ENCODE measurements at regions not wholly inside any gene's neighbourhood (a gene's known extent, or its start where the extent isn't known, plus 50 kb on each side); places are given as distances from the start of the nearest gene placed in this dataset.

DNA sequence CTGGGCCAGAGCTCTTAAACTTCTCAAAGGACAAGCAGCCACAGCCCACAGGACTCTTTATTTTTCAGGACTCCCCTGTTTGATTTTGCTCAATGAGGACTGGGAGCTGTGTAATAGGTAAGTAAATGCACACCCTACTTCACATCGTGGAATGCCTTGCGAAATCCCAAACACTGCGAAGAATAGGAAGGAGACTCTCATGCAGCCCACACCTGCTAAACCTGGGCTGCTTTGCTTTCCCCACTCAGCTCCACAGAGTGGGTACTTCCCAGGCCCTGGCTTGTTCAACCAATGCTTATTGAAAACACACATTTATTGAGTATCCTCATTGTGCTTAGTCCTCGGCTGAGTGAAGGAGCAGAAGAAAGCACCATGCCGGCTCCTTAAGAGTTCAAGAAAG is 103.3 kb upstream of the FSTL4 start:
- Histone ChIP-seq H3K4me3 (no peak overlapping the region), H3K27ac (no peak overlapping the region), H3K27me3 (no peaks in the 10 kb centered on the region), H3K4me1 (no peaks in the 10 kb centered on the region), H3K36me3 (ENCODE audit: low read depth, missing control alignments) (no peaks in the 10 kb centered on the region), H3K9me3 (no peaks in the 10 kb centered on the region)
- intact Hi-C loops (cut with DNase I; ENCODE audit: low total_unique reads), result no loop called here
- DNase-seq, result no peak
- WGBS, 2 donors, result 82 to 94% methylated on average over 5 of the region's 5 CpGs
- TF ChIP-seq, protein P1, sequence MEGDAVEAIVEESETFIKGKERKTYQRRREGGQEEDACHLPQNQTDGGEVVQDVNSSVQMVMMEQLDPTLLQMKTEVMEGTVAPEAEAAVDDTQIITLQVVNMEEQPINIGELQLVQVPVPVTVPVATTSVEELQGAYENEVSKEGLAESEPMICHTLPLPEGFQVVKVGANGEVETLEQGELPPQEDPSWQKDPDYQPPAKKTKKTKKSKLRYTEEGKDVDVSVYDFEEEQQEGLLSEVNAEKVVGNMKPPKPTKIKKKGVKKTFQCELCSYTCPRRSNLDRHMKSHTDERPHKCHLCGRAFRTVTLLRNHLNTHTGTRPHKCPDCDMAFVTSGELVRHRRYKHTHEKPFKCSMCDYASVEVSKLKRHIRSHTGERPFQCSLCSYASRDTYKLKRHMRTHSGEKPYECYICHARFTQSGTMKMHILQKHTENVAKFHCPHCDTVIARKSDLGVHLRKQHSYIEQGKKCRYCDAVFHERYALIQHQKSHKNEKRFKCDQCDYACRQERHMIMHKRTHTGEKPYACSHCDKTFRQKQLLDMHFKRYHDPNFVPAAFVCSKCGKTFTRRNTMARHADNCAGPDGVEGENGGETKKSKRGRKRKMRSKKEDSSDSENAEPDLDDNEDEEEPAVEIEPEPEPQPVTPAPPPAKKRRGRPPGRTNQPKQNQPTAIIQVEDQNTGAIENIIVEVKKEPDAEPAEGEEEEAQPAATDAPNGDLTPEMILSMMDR (IDR thresholded peaks at IDR 0.05), result no peak
- TF ChIP-seq POLR2A (IDR thresholded peaks at IDR 0.05), result no peak

DNA sequence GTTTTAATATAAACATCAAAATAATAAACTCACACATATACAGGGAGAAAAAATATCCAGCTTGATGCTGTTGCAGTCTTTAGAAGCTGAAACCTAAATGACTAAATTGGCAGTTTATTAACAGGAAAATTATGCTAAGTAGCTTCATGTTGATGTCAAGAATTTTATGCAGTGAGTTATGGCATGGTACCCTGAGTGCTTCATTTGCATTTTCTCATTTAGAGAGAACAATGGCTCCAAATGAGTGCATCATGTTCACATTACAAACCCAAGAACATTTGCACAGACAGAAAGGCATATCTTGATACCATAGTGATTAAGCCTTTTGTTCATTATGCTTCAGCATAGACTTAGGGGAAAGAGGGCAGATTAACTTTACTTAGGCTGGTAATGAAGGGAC is 102.9 kb upstream of the FSTL4 start:
- no peak for DNase-seq
- H3K9me3 ChIP-seq, result no peaks in the 10 kb centered on the region
- TF ChIP-seq, protein P1 (IDR thresholded peaks at IDR 0.05), result no peak
- TF ChIP-seq POLR2A (IDR thresholded peaks at IDR 0.05), result no peak
- H3K27ac ChIP-seq, result no peak overlapping the region
- H3K4me3 ChIP-seq, result no peak overlapping the region
- H3K27me3 ChIP-seq, result no peaks in the 10 kb centered on the region
- intact Hi-C loops (cut with DNase I; ENCODE audit: low total_unique reads), result no loop called here
- H3K36me3 ChIP-seq (ENCODE audit: low read depth, missing control alignments), result no peaks in the 10 kb centered on the region
- no peaks in the 10 kb centered on the region for H3K4me1 ChIP-seq

DNA sequence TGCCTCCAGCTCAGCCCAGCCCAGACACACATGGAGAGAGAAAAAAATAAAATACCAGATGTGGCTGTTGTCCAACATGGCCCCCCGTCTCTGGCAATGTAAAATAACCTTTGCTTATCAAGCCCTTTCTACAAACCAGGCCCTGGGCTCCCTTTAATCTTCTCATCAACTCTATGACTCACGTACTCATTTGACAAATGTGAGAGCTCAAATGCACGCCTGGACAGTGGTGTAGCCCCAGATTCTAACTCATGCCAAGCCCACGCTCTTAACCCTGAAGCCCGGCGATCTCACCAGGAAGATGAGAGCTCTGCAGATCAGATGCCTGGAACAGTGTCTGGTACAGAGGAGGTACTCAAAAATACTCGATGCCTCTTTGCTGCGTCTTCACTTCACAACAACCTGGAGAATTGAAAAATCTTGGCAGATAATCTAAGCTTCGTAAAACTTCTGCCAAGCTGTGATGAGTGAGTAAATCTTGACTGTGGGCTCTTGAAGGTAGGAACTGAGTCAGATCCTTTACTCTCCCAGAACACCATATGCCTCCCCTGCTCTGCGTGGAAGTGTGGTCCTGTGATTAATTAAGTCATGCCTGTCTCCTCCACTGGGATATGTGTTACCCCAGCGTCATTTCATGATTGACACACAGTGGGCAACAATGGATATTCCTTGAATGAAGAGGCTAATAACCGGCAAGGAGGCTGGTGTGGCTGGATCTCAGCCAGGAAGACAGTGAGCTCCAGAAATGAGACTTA is 102.0 kb upstream of the FSTL4 start:
- TF ChIP-seq POLR2A (IDR thresholded peaks at IDR 0.05), result no peak
- TF ChIP-seq, protein P1 (IDR thresholded peaks at IDR 0.05), result no peak
- Histone ChIP-seq H3K36me3 (ENCODE audit: low read depth, missing control alignments) (no peaks in the 10 kb centered on the region), H3K4me3 (no peak overlapping the region), H3K4me1 (no peaks in the 10 kb centered on the region), H3K27ac (no peak overlapping the region), H3K9me3 (no peaks in the 10 kb centered on the region), H3K27me3 (no peaks in the 10 kb centered on the region)
- 86 to 89% methylated on average over 12 of the region's 12 CpGs for WGBS, 2 donors
- DNase-seq, result no peak
- intact Hi-C loops (cut with DNase I; ENCODE audit: low total_unique reads), result no loop called here

DNA sequence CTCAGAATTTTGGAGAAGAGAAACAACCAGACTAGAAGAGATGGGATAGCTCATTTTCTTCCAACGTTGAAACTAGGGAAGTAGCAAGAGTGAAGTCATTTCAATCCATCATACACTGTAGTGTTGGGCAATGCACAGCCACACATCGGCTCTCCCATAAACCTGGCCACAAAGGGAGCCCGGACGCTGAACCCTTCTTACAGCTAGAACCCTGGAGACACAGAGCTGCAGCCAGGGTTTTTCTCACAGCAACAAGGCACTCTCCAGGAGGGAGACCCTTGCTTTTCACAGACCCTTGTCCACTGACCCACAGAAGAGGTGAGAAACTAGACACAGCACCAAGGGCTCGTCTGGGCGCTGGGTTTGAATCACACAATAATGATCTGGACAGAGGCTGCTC is 101.4 kb upstream of the FSTL4 start:
- intact Hi-C loops (cut with DNase I; ENCODE audit: low total_unique reads), result no loop called here
- no peaks in the 10 kb centered on the region for H3K9me3 ChIP-seq
- no peaks in the 10 kb centered on the region for H3K27me3 ChIP-seq
- DNase-seq, result no peak
- H3K36me3 ChIP-seq (ENCODE audit: low read depth, missing control alignments), result no peaks in the 10 kb centered on the region
- no peak overlapping the region for H3K4me3 ChIP-seq
- 89 to 91% methylated on average over 6 of the region's 6 CpGs for WGBS, 2 donors
- H3K4me1 ChIP-seq, result no peaks in the 10 kb centered on the region
- no peak overlapping the region for H3K27ac ChIP-seq
- TF ChIP-seq POLR2A (IDR thresholded peaks at IDR 0.05), result no peak
- TF ChIP-seq, protein P1 (IDR thresholded peaks at IDR 0.05), result no peak

DNA sequence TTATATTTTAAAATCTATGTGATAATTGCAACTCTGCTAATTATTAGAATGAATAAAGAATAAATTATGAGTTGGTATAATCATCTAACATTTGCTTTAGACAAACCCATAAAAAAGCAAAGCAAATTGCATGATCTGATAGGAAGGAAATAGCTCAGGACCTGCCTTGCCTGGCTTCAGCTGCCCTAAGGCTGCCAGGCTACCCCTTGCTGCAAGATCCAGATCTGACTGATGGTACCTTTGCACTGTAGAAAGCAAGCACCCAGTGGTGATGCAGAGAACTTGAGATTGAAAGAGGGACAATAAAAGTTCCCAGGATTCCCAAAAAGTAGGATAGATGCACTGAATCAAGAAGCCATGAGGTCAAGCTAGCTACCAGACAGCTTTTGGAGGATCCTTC is 100.9 kb upstream of the FSTL4 start:
- Histone ChIP-seq H3K4me1 (no peaks in the 10 kb centered on the region), H3K4me3 (no peak overlapping the region), H3K9me3 (no peaks in the 10 kb centered on the region), H3K27ac (no peak overlapping the region), H3K27me3 (no peaks in the 10 kb centered on the region), H3K36me3 (ENCODE audit: low read depth, missing control alignments) (no peaks in the 10 kb centered on the region)
- no peak for DNase-seq
- intact Hi-C loops (cut with DNase I; ENCODE audit: low total_unique reads), result no loop called here
- TF ChIP-seq, protein P1 (IDR thresholded peaks at IDR 0.05), result no peak
- TF ChIP-seq POLR2A (IDR thresholded peaks at IDR 0.05), result no peak

All from testis (tissue), 2 donors.